ENCODE measurements at regions not wholly inside any gene's neighbourhood (a gene's known extent, or its start where the extent isn't known, plus 50 kb on each side); places are given as distances from the start of the nearest gene placed in this dataset.

DNA sequence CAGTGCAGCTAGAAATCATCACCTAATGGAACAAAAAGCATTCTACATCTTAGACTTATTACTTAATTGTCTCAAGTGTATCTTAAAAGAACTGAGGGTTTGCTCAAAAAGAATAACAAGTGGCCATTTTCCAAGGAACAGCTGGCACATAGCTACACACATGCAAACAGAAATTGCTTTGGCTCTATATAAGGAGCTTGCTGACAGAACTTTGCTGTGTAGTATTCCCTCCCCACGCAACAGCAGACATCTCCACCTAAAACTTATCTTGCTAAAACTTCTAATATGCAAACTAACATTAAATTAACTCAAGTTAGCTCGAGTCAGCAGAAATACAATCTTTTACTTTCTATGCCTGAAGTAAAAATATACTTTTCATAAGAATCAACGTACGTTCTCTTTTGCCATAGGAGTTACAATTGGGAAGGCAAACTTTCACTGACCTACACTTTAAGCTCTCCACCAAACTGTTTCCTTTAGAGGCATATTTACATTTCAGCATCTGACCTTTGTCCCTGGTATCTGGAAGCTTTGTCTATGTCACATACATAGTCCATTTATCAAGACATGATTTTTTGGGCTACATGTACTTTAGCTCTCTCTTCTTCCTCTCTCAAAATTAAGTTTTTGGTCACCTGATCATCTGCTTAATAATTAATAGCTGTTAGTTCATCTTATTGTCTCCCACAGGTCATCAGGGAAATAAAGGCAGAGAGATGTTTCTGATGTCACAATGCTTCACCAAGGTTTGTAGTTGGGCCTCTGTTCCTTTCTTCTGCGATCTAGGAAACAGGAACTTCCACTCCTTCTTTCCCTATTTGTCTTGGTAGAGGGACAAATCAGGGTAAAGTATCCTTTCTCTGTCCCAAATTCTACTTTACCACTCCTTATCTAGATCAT is 163.4 kb upstream of the AGTR1 start (continued):
- TF ChIP-seq, protein P1, sequence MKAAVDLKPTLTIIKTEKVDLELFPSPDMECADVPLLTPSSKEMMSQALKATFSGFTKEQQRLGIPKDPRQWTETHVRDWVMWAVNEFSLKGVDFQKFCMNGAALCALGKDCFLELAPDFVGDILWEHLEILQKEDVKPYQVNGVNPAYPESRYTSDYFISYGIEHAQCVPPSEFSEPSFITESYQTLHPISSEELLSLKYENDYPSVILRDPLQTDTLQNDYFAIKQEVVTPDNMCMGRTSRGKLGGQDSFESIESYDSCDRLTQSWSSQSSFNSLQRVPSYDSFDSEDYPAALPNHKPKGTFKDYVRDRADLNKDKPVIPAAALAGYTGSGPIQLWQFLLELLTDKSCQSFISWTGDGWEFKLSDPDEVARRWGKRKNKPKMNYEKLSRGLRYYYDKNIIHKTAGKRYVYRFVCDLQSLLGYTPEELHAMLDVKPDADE (IDR thresholded peaks at IDR 0.05): no peak

DNA sequence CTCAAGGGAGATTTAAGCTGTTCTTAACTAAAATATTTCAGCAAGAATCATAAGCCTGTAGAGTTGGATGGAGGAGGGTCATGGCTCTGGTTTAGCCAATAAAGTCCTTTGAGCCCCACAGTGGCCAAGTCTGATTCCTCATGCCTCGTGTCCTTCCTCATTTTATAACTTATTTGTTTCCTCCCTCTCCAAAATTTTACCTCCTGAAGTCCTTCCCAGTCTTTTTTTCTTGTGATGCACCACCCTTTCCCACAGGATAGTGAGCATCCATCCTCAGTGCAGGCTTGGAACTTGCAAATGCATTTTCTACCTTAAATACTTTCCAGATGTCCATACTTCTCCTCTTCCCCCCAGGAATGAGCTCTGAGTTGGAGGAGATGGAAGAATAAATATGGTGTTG is 162.7 kb upstream of the AGTR1 start:
- no peaks in the 10 kb centered on the region for H3K27me3 Mint-ChIP-seq (ENCODE audit: insufficient read depth, low read depth, poor library complexity)
- no peaks in the 10 kb centered on the region for H3K4me1 Mint-ChIP-seq

DNA sequence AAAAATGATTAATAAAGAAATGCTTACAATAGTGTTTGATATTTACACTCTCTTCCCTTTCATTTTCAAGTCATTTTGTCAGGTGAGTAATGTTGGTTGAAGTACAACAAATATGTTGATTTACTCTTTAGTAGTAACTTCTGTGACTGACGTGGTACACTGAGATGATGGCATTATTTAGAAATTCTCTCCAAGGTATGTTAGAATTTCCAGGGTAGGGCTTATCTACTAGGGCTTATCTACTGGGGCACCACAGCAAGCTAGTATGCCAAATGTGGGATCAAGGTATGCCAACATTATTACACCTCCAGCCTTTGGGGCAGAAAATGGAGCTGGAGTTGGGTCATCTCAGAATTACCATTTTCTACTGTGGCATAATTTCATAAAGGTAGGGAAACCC is 157.4 kb upstream of the AGTR1 start:
- Histone ChIP-seq H3K36me3 (ENCODE audit: insufficient read depth) (no peaks in the 10 kb centered on the region), H2AFZ (no peak overlapping the region), H3F3A (replicated peaks; ENCODE audit: low read depth) (no peaks in the 10 kb centered on the region), H3K27me3 (ENCODE audit: insufficient read depth) (no peaks in the 10 kb centered on the region), H3K4me2 (no peak overlapping the region), H4K20me1 (replicated peaks; ENCODE audit: insufficient read depth) (no peaks in the 10 kb centered on the region), H3K79me2 (replicated peaks; ENCODE audit: insufficient read depth) (no peaks in the 10 kb centered on the region), H3K4me3 (no peak overlapping the region), H3K27ac (ENCODE audit: low read depth) (no peak overlapping the region), H3K4me1 (ENCODE audit: insufficient read depth) (no peaks in the 10 kb centered on the region), H3K9me2 (ENCODE audit: insufficient read depth) (no peaks in the 10 kb centered on the region)
- Mint-ChIP-seq H3K27ac (no peak overlapping the region), H3K4me3 (no peak overlapping the region), H3K27me3 (ENCODE audit: insufficient read depth, low read depth, poor library complexity) (no peaks in the 10 kb centered on the region), H3K9me3 (no peaks in the 10 kb centered on the region), H3K4me1 (no peaks in the 10 kb centered on the region), H3K36me3 (ENCODE audit: low read depth) (no peaks in the 10 kb centered on the region)
- DNase-seq (ENCODE audit: low spot score) (no peak), ATAC-seq (no peak)
- TF ChIP-seq, protein P2, sequence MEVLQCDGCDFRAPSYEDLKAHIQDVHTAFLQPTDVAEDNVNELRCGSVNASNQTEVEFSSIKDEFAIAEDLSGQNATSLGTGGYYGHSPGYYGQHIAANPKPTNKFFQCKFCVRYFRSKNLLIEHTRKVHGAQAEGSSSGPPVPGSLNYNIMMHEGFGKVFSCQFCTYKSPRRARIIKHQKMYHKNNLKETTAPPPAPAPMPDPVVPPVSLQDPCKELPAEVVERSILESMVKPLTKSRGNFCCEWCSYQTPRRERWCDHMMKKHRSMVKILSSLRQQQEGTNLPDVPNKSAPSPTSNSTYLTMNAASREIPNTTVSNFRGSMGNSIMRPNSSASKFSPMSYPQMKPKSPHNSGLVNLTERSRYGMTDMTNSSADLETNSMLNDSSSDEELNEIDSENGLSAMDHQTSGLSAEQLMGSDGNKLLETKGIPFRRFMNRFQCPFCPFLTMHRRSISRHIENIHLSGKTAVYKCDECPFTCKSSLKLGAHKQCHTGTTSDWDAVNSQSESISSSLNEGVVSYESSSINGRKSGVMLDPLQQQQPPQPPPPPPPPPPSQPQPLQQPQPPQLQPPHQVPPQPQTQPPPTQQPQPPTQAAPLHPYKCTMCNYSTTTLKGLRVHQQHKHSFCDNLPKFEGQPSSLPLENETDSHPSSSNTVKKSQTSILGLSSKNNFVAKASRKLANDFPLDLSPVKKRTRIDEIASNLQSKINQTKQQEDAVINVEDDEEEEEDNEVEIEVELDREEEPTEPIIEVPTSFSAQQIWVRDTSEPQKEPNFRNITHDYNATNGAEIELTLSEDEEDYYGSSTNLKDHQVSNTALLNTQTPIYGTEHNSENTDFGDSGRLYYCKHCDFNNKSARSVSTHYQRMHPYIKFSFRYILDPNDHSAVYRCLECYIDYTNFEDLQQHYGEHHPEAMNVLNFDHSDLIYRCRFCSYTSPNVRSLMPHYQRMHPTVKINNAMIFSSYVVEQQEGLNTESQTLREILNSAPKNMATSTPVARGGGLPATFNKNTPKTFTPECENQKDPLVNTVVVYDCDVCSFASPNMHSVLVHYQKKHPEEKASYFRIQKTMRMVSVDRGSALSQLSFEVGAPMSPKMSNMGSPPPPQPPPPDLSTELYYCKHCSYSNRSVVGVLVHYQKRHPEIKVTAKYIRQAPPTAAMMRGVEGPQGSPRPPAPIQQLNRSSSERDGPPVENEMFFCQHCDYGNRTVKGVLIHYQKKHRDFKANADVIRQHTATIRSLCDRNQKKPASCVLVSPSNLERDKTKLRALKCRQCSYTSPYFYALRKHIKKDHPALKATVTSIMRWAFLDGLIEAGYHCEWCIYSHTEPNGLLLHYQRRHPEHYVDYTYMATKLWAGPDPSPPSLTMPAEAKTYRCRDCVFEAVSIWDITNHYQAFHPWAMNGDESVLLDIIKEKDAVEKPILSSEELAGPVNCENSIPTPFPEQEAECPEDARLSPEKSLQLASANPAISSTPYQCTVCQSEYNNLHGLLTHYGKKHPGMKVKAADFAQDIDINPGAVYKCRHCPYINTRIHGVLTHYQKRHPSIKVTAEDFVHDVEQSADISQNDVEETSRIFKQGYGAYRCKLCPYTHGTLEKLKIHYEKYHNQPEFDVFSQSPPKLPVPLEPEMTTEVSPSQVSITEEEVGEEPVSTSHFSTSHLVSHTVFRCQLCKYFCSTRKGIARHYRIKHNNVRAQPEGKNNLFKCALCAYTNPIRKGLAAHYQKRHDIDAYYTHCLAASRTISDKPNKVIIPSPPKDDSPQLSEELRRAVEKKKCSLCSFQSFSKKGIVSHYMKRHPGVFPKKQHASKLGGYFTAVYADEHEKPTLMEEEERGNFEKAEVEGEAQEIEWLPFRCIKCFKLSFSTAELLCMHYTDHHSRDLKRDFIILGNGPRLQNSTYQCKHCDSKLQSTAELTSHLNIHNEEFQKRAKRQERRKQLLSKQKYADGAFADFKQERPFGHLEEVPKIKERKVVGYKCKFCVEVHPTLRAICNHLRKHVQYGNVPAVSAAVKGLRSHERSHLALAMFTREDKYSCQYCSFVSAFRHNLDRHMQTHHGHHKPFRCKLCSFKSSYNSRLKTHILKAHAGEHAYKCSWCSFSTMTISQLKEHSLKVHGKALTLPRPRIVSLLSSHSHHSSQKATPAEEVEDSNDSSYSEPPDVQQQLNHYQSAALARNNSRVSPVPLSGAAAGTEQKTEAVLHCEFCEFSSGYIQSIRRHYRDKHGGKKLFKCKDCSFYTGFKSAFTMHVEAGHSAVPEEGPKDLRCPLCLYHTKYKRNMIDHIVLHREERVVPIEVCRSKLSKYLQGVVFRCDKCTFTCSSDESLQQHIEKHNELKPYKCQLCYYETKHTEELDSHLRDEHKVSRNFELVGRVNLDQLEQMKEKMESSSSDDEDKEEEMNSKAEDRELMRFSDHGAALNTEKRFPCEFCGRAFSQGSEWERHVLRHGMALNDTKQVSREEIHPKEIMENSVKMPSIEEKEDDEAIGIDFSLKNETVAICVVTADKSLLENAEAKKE (CRISPR knock-in tag; IDR thresholded peaks at IDR 0.05): no peak
- TF ChIP-seq CREB1 (CRISPR knock-in tag; IDR thresholded peaks at IDR 0.05; ENCODE audit: low read depth): no peak
- TF ChIP-seq ZNF114 (CRISPR knock-in tag; IDR thresholded peaks at IDR 0.05): no peak

More for the DNA sequence above, 162.7 kb upstream of the AGTR1 start:
- no peaks in the 10 kb centered on the region for H3K79me2 ChIP-seq (replicated peaks; ENCODE audit: insufficient read depth)
- H3K27ac Mint-ChIP-seq: no peak overlapping the region
- no peaks in the 10 kb centered on the region for H3K9me3 Mint-ChIP-seq
- DNase-seq (ENCODE audit: low spot score): no peak
- no peaks in the 10 kb centered on the region for H3K4me1 ChIP-seq (ENCODE audit: insufficient read depth)
- no peaks in the 10 kb centered on the region for H4K20me1 ChIP-seq (replicated peaks; ENCODE audit: insufficient read depth)
- TF ChIP-seq JUNB (IDR thresholded peaks at IDR 0.05; ENCODE audit: unreplicated experiment): no peak
- TF ChIP-seq NANOG (IDR thresholded peaks at IDR 0.05; ENCODE audit: borderline replicate concordance): no peak
- TF ChIP-seq, protein P3, sequence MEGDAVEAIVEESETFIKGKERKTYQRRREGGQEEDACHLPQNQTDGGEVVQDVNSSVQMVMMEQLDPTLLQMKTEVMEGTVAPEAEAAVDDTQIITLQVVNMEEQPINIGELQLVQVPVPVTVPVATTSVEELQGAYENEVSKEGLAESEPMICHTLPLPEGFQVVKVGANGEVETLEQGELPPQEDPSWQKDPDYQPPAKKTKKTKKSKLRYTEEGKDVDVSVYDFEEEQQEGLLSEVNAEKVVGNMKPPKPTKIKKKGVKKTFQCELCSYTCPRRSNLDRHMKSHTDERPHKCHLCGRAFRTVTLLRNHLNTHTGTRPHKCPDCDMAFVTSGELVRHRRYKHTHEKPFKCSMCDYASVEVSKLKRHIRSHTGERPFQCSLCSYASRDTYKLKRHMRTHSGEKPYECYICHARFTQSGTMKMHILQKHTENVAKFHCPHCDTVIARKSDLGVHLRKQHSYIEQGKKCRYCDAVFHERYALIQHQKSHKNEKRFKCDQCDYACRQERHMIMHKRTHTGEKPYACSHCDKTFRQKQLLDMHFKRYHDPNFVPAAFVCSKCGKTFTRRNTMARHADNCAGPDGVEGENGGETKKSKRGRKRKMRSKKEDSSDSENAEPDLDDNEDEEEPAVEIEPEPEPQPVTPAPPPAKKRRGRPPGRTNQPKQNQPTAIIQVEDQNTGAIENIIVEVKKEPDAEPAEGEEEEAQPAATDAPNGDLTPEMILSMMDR (conservative IDR thresholded peaks at IDR 0.05; ENCODE audit: low read depth in 2 of 2): no peak
- no peak for TF ChIP-seq EZH2phosphoT487 (IDR thresholded peaks at IDR 0.05; ENCODE audit: unreplicated experiment)
- no peak overlapping the region for H3K27ac ChIP-seq (ENCODE audit: low read depth)
- H3K27me3 ChIP-seq (ENCODE audit: insufficient read depth): no peaks in the 10 kb centered on the region
- no peak for ATAC-seq
- H3K4me2 ChIP-seq: no peak overlapping the region
- no peak overlapping the region for H2AFZ ChIP-seq
- H3K9me2 ChIP-seq (ENCODE audit: insufficient read depth): no peaks in the 10 kb centered on the region
- H3K36me3 Mint-ChIP-seq (ENCODE audit: low read depth): no peaks in the 10 kb centered on the region
- no peak overlapping the region for H3K4me3 Mint-ChIP-seq
- no peak overlapping the region for H3K4me3 ChIP-seq
- no peaks in the 10 kb centered on the region for H3F3A ChIP-seq (replicated peaks; ENCODE audit: low read depth)
- no peaks in the 10 kb centered on the region for H3K36me3 ChIP-seq (ENCODE audit: insufficient read depth)

Data from GM23338 (cell line).